ENCODE measurements at regions not wholly inside any gene's neighbourhood (a gene's known extent, or its start where the extent isn't known, plus 50 kb on each side); places are given as distances from the start of the nearest gene placed in this dataset.
A peak's percentile ranks its signal among the peaks of the same experiment; 100 is the strongest.

GRCh38 chr6:33857932-33858475 lies 54.2 kb upstream of the MLN start:
- Histone ChIP-seq H3K9me3 (no peaks in the 10 kb centered on the region), H3K4me3 (no peak overlapping the region), H3K4me1 (peaks cover 0 to 7% (median 0%) of the 10 kb centered on the region in 4 donors), H3K27me3 (no peaks in the 10 kb centered on the region), H3K36me3 (no peaks in the 10 kb centered on the region), H3K27ac (no peak overlapping the region)
- 60% methylated on average over 5 of the region's 7 CpGs for WGBS (ENCODE audit: insufficient coverage, low coverage, low lambda C conversion rate, missing lambda C conversion rate)
- ATAC-seq (no peak), DNase-seq (no peak)
- TF ChIP-seq, protein P1, sequence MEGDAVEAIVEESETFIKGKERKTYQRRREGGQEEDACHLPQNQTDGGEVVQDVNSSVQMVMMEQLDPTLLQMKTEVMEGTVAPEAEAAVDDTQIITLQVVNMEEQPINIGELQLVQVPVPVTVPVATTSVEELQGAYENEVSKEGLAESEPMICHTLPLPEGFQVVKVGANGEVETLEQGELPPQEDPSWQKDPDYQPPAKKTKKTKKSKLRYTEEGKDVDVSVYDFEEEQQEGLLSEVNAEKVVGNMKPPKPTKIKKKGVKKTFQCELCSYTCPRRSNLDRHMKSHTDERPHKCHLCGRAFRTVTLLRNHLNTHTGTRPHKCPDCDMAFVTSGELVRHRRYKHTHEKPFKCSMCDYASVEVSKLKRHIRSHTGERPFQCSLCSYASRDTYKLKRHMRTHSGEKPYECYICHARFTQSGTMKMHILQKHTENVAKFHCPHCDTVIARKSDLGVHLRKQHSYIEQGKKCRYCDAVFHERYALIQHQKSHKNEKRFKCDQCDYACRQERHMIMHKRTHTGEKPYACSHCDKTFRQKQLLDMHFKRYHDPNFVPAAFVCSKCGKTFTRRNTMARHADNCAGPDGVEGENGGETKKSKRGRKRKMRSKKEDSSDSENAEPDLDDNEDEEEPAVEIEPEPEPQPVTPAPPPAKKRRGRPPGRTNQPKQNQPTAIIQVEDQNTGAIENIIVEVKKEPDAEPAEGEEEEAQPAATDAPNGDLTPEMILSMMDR (IDR thresholded peaks at IDR 0.05), result no peak
- TF ChIP-seq POLR2A (IDR thresholded peaks at IDR 0.05), result no peak
- intact Hi-C loops (cut with DNase I), result loop anchor here (10.0 kb wide), 2 partner anchors 167 to 177 kb away; no protein-coding TSS in a partner anchor

- WGBS (ENCODE audit: insufficient coverage, low coverage, low lambda C conversion rate, missing lambda C conversion rate), result 55% methylated on average over 2 of the region's 15 CpGs
- ATAC-seq, result no peak
- intact Hi-C loops (cut with DNase I), result loop anchor here (10.0 kb wide), 2 partner anchors 167 to 177 kb away; no protein-coding TSS in a partner anchor
- no peaks in the 10 kb centered on the region for H3K36me3 ChIP-seq
- TF ChIP-seq, protein P1 (IDR thresholded peaks at IDR 0.05), result no peak
- TF ChIP-seq POLR2A (IDR thresholded peaks at IDR 0.05), result no peak
- peaks cover 0 to 7% (median 0%) of the 10 kb centered on the region in 4 donors for H3K4me1 ChIP-seq
- H3K27me3 ChIP-seq, result no peaks in the 10 kb centered on the region
- no peak overlapping the region for H3K27ac ChIP-seq
- no peaks in the 10 kb centered on the region for H3K9me3 ChIP-seq
- peak in 1 of 3 donors; percentile 20 for DNase-seq
- no peak overlapping the region for H3K4me3 ChIP-seq
Observed at GRCh38 chr6:33857093-33857931, 53.5 kb upstream of the MLN start.

- H3K9me3 ChIP-seq, result no peaks in the 10 kb centered on the region
- peaks cover 0 to 7% (median 0%) of the 10 kb centered on the region in 4 donors for H3K4me1 ChIP-seq
- DNase-seq, result peak in 1 of 3 donors; percentile 45
- no peak overlapping the region for H3K27ac ChIP-seq
- TF ChIP-seq POLR2A (IDR thresholded peaks at IDR 0.05), result no peak
- no CpG with 5 or more reads among the region's 5 CpGs for WGBS (ENCODE audit: insufficient coverage, low coverage, low lambda C conversion rate, missing lambda C conversion rate)
- no peak overlapping the region for H3K4me3 ChIP-seq
- intact Hi-C loops (cut with DNase I), result loop anchor here (10.0 kb wide), 2 partner anchors 168 to 178 kb away; no protein-coding TSS in a partner anchor
- no peaks in the 10 kb centered on the region for H3K36me3 ChIP-seq
- peak in 3 of 4 donors; percentile 11 to 46 (median 34) for ATAC-seq
- H3K27me3 ChIP-seq, result no peaks in the 10 kb centered on the region
Observed at GRCh38 chr6:33856655-33857054, 52.9 kb upstream of the MLN start.

- ATAC-seq (no peak), DNase-seq (peak in 1 of 3 donors; percentile 41)
- intact Hi-C loops (cut with DNase I), result loop anchor here (10.0 kb wide), 2 partner anchors 169 to 179 kb away; no protein-coding TSS in a partner anchor
- Histone ChIP-seq H3K27me3 (no peaks in the 10 kb centered on the region), H3K4me3 (no peak overlapping the region), H3K9me3 (no peaks in the 10 kb centered on the region), H3K36me3 (no peaks in the 10 kb centered on the region), H3K4me1 (peaks cover 0 to 4% (median 0%) of the 10 kb centered on the region in 4 donors), H3K27ac (no peak overlapping the region)
- TF ChIP-seq, protein P1 (IDR thresholded peaks at IDR 0.05), result no peak
- no peak for TF ChIP-seq POLR2A (IDR thresholded peaks at IDR 0.05)
- 80% methylated on average over 1 of the region's 6 CpGs for WGBS (ENCODE audit: insufficient coverage, low coverage, low lambda C conversion rate, missing lambda C conversion rate)
Observed at GRCh38 chr6:33856031-33856590, 52.3 kb upstream of the MLN start.
